SK-N-SH (cell line): ENCODE measurements at regions not wholly inside any gene's neighbourhood (a gene's known extent, or its start where the extent isn't known, plus 50 kb on each side); places are given as distances from the start of the nearest gene placed in this dataset.

Experiments
- CTCF ChIA-PET: fragments of 300-600, 350-600 bp; formaldehyde crosslinking; extraction: SDS; loops from one replicate; lab custom pipeline; 2021; lab: Yijun Ruan, JAX
- POLR2A ChIA-PET: fragments of 350-600 bp; sonication (Branson Sonifier 250); formaldehyde crosslinking; extraction: SDS; loops from one replicate; lab custom pipeline; 2020; ENCODE audit warnings: antibody characterized with exemption, inconsistent platforms; lab: Yijun Ruan, JAX
- DNase-seq: peaks from one replicate; pipeline ENCODE4 v3.0.0; 2012
- H2AFZ ChIP-seq: fragments of 200-600 bp; sonication (generic); 2 replicates; pipeline ENCODE4 v1.8.1; 2016; ENCODE audit warnings: antibody characterized with exemption, mild to moderate bottlenecking, low read depth
- H3F3A ChIP-seq: fragments of 200-600 bp; sonication (generic); replicated peaks from 2 replicates; pipeline ENCODE3; 2016; ENCODE audit warnings: antibody characterized with exemption, mild to moderate bottlenecking; ENCODE audit not compliant: insufficient read depth
- H3K27ac ChIP-seq, 2 experiments: fragments of 200-500 bp in 1 of 2; fragments of 200-600 bp in 1 of 2; sonication (Bioruptor generic) in 1 of 2; sonication (generic), shearing (Covaris generic) in 1 of 2; 2 replicates each; pipeline versions ENCODE4 v1.5.1 to v1.6.1; 2014 to 2016; ENCODE audit warnings: low read depth in 2 of 2, inconsistent platforms in 1 of 2, low read length in 1 of 2, mild to moderate bottlenecking in 1 of 2, mixed read lengths in 1 of 2
- H3K27me3 ChIP-seq: fragments of 200-600 bp; sonication (generic), shearing (Covaris generic); 2 replicates; pipeline ENCODE4 v1.6.1; 2016; ENCODE audit warnings: mixed run types; ENCODE audit not compliant: insufficient read depth
- H3K36me3 ChIP-seq, 2 experiments: fragments of 200-500 bp in 1 of 2; fragments of 200-600 bp in 1 of 2; sonication (Bioruptor generic) in 1 of 2; sonication (generic) in 1 of 2; replicated peaks in 1 of 2; 2 replicates each; pipeline versions ENCODE3 to v1.5.1; 2014 to 2016; ENCODE audit warnings: low read length in 1 of 2, mild to moderate bottlenecking in 1 of 2; ENCODE audit not compliant: insufficient read depth in 2 of 2, control insufficient read depth in 1 of 2
- H3K4me1 ChIP-seq, 2 experiments: fragments of 200-500 bp in 1 of 2; fragments of 200-600 bp in 1 of 2; sonication (Bioruptor generic) in 1 of 2; sonication (generic), shearing (Covaris generic) in 1 of 2; 2 replicates each; pipeline versions ENCODE4 v1.5.1 to v1.6.1; 2014 to 2016; ENCODE audit warnings: low read depth in 1 of 2, low read length in 1 of 2, mixed run types in 1 of 2; ENCODE audit not compliant: insufficient read depth in 2 of 2, control insufficient read depth in 1 of 2
- H3K4me2 ChIP-seq: fragments of 200-600 bp; sonication (generic), shearing (Covaris generic); 2 replicates; pipeline ENCODE4 v1.6.1; 2017; ENCODE audit warnings: mixed run types
- H3K4me3 ChIP-seq, 2 experiments: fragments of 200-500 bp in 1 of 2; fragments of 200-600 bp in 1 of 2; sonication (Bioruptor generic) in 1 of 2; sonication (generic), shearing (Covaris generic) in 1 of 2; 2 replicates each; pipeline versions ENCODE4 v1.5.1 to v1.8.1; 2014 to 2016; ENCODE audit warnings: low read depth in 2 of 2, inconsistent platforms in 1 of 2, low read length in 1 of 2, mild to moderate bottlenecking in 1 of 2, mixed read lengths in 1 of 2, moderate library complexity in 1 of 2
- H3K79me2 ChIP-seq: fragments of 200-600 bp; sonication (generic); 2 replicates; pipeline ENCODE4 v1.8.1; 2017; ENCODE audit warnings: mild to moderate bottlenecking; ENCODE audit not compliant: insufficient read depth
- H3K9ac ChIP-seq: fragments of 200-600 bp; sonication (generic); 2 replicates; pipeline ENCODE4 v1.6.1; 2017; ENCODE audit warnings: mixed run types
- H3K9me2 ChIP-seq: fragments of 200-600 bp; sonication (generic); 2 replicates; pipeline ENCODE4 v1.6.1; 2017; ENCODE audit warnings: mixed run types
- H3K9me3 ChIP-seq: fragments of 200-600 bp; sonication (generic); 2 replicates; pipeline ENCODE4 v1.6.1; 2017; ENCODE audit warnings: mixed run types, mild to moderate bottlenecking, moderate library complexity
- H4K20me1 ChIP-seq: fragments of 200-600 bp; sonication (generic); 2 replicates; pipeline ENCODE4 v1.6.1; 2017; ENCODE audit warnings: mild to moderate bottlenecking, mixed run types; ENCODE audit not compliant: insufficient read depth
- CTCF ChIP-seq: fragments of 200-600 bp; sonication (generic); IDR thresholded peaks from 2 replicates; pipeline ENCODE4 v1.6.1; 2017; ENCODE audit warnings: antibody characterized with exemption, mild to moderate bottlenecking, moderate library complexity
- FOXM1 ChIP-seq: IDR thresholded peaks from 2 replicates; pipeline ENCODE4 v1.4.0; 2012; ENCODE audit warnings: low read depth, mild to moderate bottlenecking
- IRF3 ChIP-seq: fragments of 150-350 bp; IDR thresholded peaks from 2 replicates; pipeline ENCODE4 v1.6.1; 2016; ENCODE audit warnings: mild to moderate bottlenecking, low read depth, low read length
- MAX ChIP-seq: IDR thresholded peaks from 2 replicates; pipeline ENCODE4 v1.4.0; 2012; ENCODE audit warnings: low read depth
- NRF1 ChIP-seq: IDR thresholded peaks from 2 replicates; pipeline ENCODE4 v1.6.1; 2012; ENCODE audit warnings: low read depth, mild to moderate bottlenecking, low read length
- POLR2AphosphoS5 ChIP-seq: IDR thresholded peaks from 2 replicates; pipeline ENCODE4 v1.6.1; 2012; ENCODE audit warnings: low read depth, low read length
- RAD21 ChIP-seq: IDR thresholded peaks from 2 replicates; pipeline ENCODE4 v1.6.1; 2012; ENCODE audit warnings: mild to moderate bottlenecking, low read length
- RXRA ChIP-seq: IDR thresholded peaks from 2 replicates; pipeline ENCODE4 v1.4.0; 2012; ENCODE audit warnings: low read depth, mild to moderate bottlenecking, borderline replicate concordance
- TAF1 ChIP-seq: IDR thresholded peaks from 2 replicates; pipeline ENCODE4 v1.6.1; 2012; ENCODE audit warnings: low read depth, mild to moderate bottlenecking, low read length, moderate library complexity, borderline replicate concordance
- TEAD4 ChIP-seq: IDR thresholded peaks from 2 replicates; pipeline ENCODE4 v1.4.0; 2012; ENCODE audit warnings: mild to moderate bottlenecking, borderline replicate concordance; ENCODE audit not compliant: insufficient read depth
- USF1 ChIP-seq: IDR thresholded peaks from 2 replicates; pipeline ENCODE4 v1.4.0; 2012; ENCODE audit warnings: low read depth, borderline replicate concordance
- USF2 ChIP-seq: fragments of 150-350 bp; IDR thresholded peaks from 2 replicates; pipeline ENCODE4 v1.6.1; 2017; ENCODE audit warnings: antibody characterized with exemption, low read length, low read depth, borderline replicate concordance
- ZBTB33 ChIP-seq: IDR thresholded peaks from 2 replicates; pipeline ENCODE4 v1.4.0; 2012; ENCODE audit warnings: low read depth, borderline replicate concordance
- WGBS: methylation state at CpG from one replicate; pipeline ENCODE4 v1.1.6; 2017; ENCODE audit warnings: low lambda C conversion rate; 5-methylcytosine and 5-hydroxymethylcytosine counted together

- TF ChIP-seq MAX (no peak), RAD21 (no peak)
Measured at GRCh38 chr4:126986828-126987227, 645.9 kb upstream of the INTU start (continued).

GRCh38 chr4:126991965-126992364 lies 640.8 kb upstream of the INTU start:
- H3K36me3 ChIP-seq: no peaks in the 10 kb centered on the region
- no peak overlapping the region for H2AFZ ChIP-seq
- no peak for DNase-seq

More at GRCh38 chr4:126991965-126992364, 640.8 kb upstream of the INTU start:
- H4K20me1 ChIP-seq: no peaks in the 10 kb centered on the region
- no peak overlapping the region for H3K9ac ChIP-seq
- no peaks in the 10 kb centered on the region for H3K79me2 ChIP-seq
- ChIA-PET POLR2A (no interaction called here), CTCF (interaction anchor here (1.2 kb wide), 1 partner anchor 38 kb away, joined by 3 read pairs; no protein-coding TSS in a partner anchor)
- H3K4me3 ChIP-seq: no peak overlapping the region
- H3K9me2 ChIP-seq: no peaks in the 10 kb centered on the region
- no peak overlapping the region for H3K27ac ChIP-seq
- WGBS: 13% methylated on average over 1 of the region's 1 CpG
- no peaks in the 10 kb centered on the region for H3F3A ChIP-seq
- H3K9me3 ChIP-seq: 0 out of 2 replicates have a peak, but pooled peaks cover 4% of the 10 kb centered on the region
- H3K4me1 ChIP-seq: no peaks in the 10 kb centered on the region; a peak in 1 of 4 replicates
- no peak overlapping the region for H3K4me2 ChIP-seq
- no peak for TF ChIP-seq RXRA
- no peak for TF ChIP-seq TAF1
- no peak for TF ChIP-seq TEAD4
- no peak for TF ChIP-seq ZBTB33
- TF ChIP-seq CTCF: no peak
- no peak for TF ChIP-seq POLR2AphosphoS5
- no peak for TF ChIP-seq IRF3
- no peak for TF ChIP-seq NRF1
- TF ChIP-seq USF1: no peak
- TF ChIP-seq FOXM1: no peak
- TF ChIP-seq USF2: no peak
- no peaks in the 10 kb centered on the region for H3K27me3 ChIP-seq
